ENCODE measurements at regions not wholly inside any gene's neighbourhood (a gene's known extent, or its start where the extent isn't known, plus 50 kb on each side); places are given as distances from the start of the nearest gene placed in this dataset.

- H3K4me3 ChIP-seq (ENCODE audit: low read depth, low read length): no peak overlapping the region
- no peak for DNase-seq (ENCODE audit: low read depth, low spot score)
- ChIA-PET CTCF (no interaction called here), POLR2A (no interaction called here)
- no peak for TF ChIP-seq CTCF (IDR thresholded peaks at IDR 0.05; ENCODE audit: insufficient read depth, low read length, missing control alignments)
Measured at GRCh38 chr1:187715483-187715882, 886.7 kb downstream of the PLA2G4A start.

DNA sequence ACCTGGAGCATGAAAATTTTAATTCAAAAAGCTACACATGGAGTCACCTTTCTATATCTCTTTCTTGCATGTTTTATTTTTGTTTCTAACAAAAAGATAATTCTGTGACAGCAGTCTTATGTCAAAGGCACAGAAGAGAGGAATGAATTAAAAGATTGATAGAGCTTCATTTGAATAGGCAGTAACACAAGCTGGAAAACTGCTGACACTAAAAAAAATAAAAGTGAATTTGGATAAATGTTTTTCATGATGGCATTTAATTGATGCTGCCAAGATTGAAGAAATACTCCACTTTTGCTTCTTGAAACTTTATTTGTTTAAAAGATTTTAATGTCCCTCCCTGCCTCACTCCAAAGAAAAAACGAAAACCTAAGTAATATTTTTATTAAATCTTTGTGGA lies 887.4 kb downstream of the PLA2G4A start:
- ChIA-PET CTCF (no interaction called here), POLR2A (no interaction called here)
- TF ChIP-seq CTCF (IDR thresholded peaks at IDR 0.05; ENCODE audit: insufficient read depth, low read length, missing control alignments): no peak
- no peak for DNase-seq (ENCODE audit: low read depth, low spot score)
- H3K4me3 ChIP-seq (ENCODE audit: low read depth, low read length): no peak overlapping the region

- DNase-seq (ENCODE audit: low read depth, low spot score): no peak
- ChIA-PET POLR2A (no interaction called here), CTCF (no interaction called here)
- no peak for TF ChIP-seq CTCF (IDR thresholded peaks at IDR 0.05; ENCODE audit: insufficient read depth, low read length, missing control alignments)
- H3K4me3 ChIP-seq (ENCODE audit: low read depth, low read length): no peak overlapping the region
Measured at GRCh38 chr1:187718527-187718926, 889.8 kb downstream of the PLA2G4A start.

DNA sequence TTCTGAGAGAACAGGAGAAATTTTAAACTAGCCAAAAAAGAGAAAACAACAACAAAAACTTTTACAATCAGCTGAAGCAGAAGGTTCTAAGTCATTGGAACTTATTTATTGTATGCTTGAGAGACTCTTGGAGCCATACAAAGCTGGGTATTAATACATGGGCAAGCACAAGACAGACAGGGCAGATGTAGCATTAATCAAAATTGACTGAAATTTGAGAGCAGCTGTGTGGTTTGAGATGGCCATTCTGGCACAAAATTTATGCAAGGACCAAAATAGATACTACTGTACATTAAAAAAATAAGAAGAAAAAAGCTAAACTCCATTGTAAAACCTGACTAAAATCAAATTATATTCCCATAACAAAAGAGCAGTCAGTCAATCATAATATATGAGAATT lies 892.5 kb downstream of the PLA2G4A start:
- ChIA-PET CTCF (no interaction called here), POLR2A (no interaction called here)
- no peak for DNase-seq (ENCODE audit: low read depth, low spot score)
- no peak overlapping the region for H3K4me3 ChIP-seq (ENCODE audit: low read depth, low read length)
- TF ChIP-seq CTCF (IDR thresholded peaks at IDR 0.05; ENCODE audit: insufficient read depth, low read length, missing control alignments): no peak

DNA sequence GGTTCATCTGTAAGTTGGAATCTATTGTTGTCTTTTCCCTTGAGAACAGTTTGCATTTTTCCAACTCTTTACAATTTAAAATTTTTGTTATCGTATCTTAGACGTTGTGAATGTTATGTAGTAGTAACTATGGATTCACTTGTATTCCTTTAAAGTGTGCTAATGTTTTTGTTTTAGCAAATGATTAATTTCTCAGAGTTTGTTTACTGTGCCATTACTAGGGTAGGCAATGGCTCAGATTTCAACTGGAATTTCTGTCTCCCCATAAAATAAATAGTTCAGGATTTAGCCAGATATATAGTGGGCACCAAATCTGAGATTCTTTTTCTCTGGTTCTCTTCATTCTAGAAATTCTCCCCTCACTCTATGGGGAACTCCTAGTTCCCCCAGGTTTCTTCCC lies 896.5 kb downstream of the PLA2G4A start:
- POLR2A ChIA-PET: no interaction called here
- CTCF ChIA-PET: no interaction called here
- TF ChIP-seq CTCF (IDR thresholded peaks at IDR 0.05; ENCODE audit: insufficient read depth, low read length, missing control alignments): no peak
- DNase-seq (ENCODE audit: low read depth, low spot score): no peak
- no peak overlapping the region for H3K4me3 ChIP-seq (ENCODE audit: low read depth, low read length)

GRCh38 chr1:187733232-187733631 lies 904.5 kb downstream of the PLA2G4A start:
- no peak for TF ChIP-seq CTCF (IDR thresholded peaks at IDR 0.05; ENCODE audit: insufficient read depth, low read length, missing control alignments)
- no peak for DNase-seq (ENCODE audit: low read depth, low spot score)
- POLR2A ChIA-PET: no interaction called here
- CTCF ChIA-PET: no interaction called here
- H3K4me3 ChIP-seq (ENCODE audit: low read depth, low read length): no peak overlapping the region
